Iris pigment epithelial cell (primary cell): ENCODE measurements at regions not wholly inside any gene's neighbourhood (a gene's known extent, or its start where the extent isn't known, plus 50 kb on each side); places are given as distances from the start of the nearest gene placed in this dataset.

Experiments
- DNase-seq: peaks from one replicate; pipeline ENCODE4 v3.0.0-alpha.2; 2011; ENCODE audit warnings: low read depth

GRCh38 chr3:159169828-159170227, 368.0 kb downstream of the MFSD1 start:
- peak; percentile 97 for DNase-seq

- DNase-seq: peak; percentile 72
Observed at GRCh38 chr3:159170436-159171003, 368.7 kb downstream of the MFSD1 start.

DNA sequence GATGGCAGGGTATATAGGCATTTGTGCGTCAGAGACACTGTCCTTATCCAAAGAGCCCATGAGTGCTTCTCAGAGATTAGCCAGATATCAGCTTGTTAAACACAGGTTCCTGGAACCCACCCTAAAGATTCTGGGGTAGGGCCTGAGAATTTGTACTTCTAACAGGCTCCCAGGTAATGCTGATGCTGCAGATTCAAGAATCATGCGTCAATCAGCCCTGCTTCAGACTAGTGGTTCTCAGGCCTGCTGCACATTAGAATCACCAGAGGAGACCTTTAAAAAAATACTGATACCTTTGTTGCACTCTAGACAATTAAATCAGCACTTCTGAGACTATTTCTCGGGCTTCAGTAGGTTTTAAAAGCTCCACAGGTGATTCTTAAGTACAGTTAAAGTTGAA, 369.5 kb downstream of the MFSD1 start:
- DNase-seq: no peak

- no peak for DNase-seq
Observed at GRCh38 chr3:159172473-159172872, 370.6 kb downstream of the MFSD1 start.

- peak; percentile 75 for DNase-seq
Observed at GRCh38 chr3:159174715-159175692, 373.1 kb downstream of the MFSD1 start.

DNA sequence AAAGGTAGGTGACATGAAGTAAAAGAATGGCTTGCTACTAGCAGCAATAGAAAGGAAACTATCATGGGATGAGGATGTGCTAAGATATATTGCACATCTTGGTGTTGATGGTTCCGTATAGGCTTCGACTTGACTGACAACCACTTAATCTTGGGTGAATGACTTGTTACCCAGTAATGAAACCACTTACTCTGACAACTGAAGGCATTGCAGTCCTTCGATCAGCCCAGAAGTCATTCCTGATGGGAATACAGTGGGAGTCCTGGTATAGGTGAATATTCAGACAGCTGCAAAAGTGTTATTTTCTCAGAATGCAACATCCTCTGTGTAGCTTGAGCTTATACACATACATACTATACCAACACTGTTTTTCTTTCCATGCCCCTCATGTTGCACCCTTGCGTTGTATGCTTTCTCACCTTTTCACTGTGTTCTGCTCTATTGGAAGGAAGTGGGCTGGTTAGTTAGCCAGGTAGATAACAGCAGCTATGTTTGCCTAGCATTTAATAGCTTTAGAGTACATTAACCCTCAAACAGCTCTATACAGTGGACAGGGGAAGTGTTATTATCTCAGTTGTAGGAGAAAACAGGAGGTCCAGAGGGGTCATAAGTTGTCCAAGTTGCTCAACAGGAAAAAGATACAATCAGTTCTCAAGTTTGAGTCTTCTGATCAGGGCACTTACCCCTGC, 376.5 kb downstream of the MFSD1 start:
- DNase-seq: no peak

DNA sequence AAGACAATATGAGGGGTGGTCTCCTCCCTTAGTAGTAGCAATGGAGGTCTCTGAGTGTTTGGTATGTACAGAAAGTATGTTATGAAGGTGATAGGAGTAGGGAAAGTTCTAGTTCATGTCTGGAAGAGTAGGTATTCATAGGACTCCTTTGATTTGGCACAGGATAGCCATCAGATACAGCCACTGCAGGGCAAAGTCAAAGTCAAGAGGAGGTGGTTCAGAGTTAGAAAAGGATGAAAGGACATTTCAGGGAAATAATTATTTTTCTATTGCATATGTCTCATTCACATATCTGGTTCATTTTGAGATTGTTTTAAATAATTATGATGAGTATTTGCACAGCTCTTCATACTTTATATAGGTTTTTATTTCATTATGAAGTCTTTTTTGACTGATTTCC, 381.1 kb downstream of the MFSD1 start:
- no peak for DNase-seq

- no peak for DNase-seq
Observed at GRCh38 chr3:159185443-159186050, 383.7 kb downstream of the MFSD1 start.

DNA sequence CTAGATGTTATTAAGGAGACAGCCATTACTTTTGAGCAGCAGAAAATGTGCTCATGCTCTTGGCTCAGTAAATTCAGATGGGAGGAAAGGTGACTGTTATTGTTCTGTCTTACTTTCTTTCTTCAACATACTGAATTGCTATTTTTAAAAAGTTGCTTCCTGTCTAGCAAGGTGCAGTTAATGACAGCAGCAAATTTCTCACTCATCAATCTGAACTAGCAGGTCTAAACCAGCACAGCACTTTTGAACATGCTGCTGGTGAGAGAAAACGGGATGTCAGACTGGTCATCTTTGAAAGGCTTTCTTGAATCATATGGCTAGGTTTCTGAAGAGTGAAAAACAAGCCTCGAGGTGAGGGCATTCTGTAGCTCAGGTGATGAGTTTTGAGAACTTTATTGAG, 384.7 kb downstream of the MFSD1 start:
- no peak for DNase-seq

DNA sequence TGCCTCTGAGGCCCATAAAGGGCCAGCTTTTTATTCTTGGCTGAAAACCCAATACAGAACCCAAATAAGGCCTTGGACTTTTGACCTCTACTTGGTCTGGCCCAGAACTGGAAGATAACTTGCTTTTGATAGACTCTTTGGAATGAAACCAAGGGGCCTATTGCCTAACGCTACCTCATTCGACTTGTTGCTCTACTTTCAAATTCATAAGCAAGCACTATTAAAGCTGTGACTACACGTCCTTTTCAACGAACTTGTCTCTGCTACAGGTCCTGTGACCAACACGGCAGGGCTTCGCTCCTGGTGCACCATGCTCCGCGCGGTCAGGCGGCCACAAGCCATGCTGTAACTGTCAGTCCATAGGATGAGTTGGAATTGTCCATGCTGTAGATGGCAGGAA, 385.4 kb downstream of the MFSD1 start:
- DNase-seq: peak; percentile 91

DNA sequence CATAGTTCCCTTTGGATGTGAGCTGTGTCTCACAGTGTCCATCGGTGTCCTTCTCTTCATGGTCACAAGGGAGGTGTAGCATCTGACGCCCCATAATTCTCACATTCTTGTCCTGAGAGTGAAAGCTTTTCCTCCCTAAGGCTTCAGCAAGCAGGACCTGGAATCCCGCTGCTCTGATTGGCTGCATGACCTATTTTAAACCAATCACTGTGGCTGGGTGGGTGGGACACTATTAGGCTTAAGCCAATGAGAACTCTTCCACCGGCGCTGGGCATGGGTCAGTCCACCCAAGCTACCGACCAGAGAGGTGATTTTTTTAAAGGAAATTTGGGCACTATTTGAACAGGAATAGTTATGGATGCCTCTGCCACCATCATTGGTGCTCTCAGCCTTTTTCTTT, 385.9 kb downstream of the MFSD1 start:
- DNase-seq: no peak

GRCh38 chr3:159189994-159190669, 388.3 kb downstream of the MFSD1 start:
- peak; percentile 87 for DNase-seq

GRCh38 chr3:159191447-159191846, 389.6 kb downstream of the MFSD1 start:
- peak; percentile 95 for DNase-seq

DNA sequence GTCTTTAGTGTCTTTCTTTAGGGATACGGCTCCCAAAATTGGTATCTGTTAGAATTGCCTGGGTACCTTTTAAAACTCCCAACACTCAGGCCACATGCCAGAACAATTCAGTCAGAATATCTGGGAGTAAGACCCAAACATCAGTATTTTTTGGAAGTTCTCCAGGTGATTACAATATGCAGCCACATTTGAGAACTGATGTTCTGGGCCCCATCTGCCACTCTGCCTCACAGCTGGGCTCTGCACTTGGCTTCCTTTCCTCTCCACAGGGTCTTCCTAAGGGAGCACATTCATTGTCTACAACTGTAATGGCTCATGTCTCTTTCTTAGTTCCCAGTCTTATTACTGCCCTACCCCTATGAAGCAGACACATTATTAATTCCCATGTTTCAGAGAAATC, 394.5 kb downstream of the MFSD1 start:
- DNase-seq: peak; percentile 26

DNA sequence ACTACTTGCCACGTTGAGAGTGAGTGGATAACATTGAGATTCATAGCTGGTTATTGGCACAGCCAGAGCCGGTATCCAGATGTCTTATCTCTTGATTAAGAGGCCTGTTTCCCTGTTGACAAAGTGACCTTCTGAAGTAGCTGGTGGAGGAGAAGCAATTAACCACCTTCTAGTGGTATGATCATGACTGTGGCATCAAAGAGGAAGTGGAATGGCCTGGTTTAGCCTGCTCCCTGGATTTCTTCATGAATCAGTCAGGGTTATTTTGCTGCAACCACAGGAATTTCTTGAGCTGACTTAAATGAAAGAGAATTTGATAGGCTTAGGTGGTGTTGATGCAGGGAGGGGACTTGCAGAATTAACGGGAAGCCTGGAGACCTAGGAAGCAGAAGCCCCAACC, 398.3 kb downstream of the MFSD1 start:
- DNase-seq: peak; percentile 97

- no peak for DNase-seq
Observed at GRCh38 chr3:159208050-159208449, 406.2 kb downstream of the MFSD1 start.

DNA sequence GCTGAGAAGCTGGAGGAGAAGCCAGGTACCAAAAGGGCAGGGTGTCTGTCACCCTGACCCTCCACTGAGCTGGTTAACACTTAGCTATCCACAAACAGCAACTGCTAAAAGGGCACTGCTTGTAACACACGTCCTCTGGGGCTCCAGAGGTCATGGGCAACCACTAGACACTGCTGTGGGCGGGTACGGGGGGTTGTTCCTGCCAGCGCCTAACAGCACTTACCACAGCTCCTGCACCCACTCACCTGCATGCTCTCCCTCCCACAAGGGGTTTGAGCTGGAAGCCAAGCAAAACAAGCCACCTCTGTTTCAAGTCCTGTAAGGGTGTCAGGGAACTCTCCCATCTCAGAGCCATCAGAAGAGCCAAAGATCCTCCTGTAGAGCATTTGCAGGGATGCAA, 407.6 kb downstream of the MFSD1 start:
- no peak for DNase-seq

DNA sequence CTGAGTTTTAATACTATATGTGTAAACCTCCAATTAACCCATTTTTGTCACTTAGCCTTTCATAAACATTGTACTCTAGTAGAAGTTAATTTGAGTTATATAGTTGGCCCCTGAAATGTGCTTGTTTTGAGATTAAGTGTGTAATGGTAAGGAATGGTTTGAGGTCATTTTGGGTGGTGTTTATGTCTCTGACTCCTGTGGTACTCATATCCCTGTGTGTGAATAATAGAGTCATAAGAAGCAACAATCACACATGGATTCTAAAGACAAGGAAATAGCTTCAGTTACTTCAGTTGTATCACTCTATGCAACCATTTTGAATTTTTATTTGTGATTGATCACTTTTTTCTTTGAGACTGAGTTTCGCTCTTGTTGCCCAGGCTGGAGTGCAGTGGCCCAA, 408.5 kb downstream of the MFSD1 start:
- no peak for DNase-seq

GRCh38 chr3:159216311-159216710, 414.5 kb downstream of the MFSD1 start:
- no peak for DNase-seq

- DNase-seq: no peak
Observed at GRCh38 chr3:159219231-159219630, 417.4 kb downstream of the MFSD1 start.

- DNase-seq: no peak
Observed at GRCh38 chr3:159221335-159221734, 419.5 kb downstream of the MFSD1 start.

GRCh38 chr3:159229116-159229680, 427.3 kb downstream of the MFSD1 start:
- DNase-seq: no peak
